ENCODE measurements at regions not wholly inside any gene's neighbourhood (a gene's known extent, or its start where the extent isn't known, plus 50 kb on each side); places are given as distances from the start of the nearest gene placed in this dataset.

DNA sequence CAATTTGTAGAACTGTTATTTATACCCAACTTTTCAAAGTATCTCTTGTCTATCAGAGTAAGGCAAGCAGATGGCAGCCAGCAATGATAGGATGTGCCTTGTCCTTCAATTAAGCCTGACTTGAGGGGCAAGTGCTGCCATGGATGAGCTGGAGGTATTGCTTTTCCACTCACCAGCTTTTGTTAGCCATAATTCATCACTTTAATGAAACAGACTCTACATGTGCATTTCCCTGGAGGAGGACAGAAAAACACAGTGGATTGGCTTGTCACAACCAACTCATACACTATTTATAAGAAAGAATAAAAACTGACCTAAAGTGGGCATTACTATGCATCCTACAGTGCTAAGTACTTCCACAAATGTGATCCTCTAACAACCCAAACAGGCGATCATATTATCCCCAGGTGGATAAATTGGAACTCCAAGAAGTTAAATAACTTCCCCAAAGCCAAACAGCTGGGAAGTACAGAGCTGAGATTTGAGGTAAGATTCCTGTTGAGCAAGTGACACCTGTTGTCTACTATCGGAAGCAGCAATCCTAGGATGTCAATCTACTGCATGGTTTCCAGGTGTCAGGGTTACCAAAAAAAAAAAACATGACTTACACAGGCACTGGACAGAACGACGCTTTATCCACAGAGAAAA, 73.9 kb upstream of the NRSN1 start (continued):
- TF ChIP-seq, protein P1, sequence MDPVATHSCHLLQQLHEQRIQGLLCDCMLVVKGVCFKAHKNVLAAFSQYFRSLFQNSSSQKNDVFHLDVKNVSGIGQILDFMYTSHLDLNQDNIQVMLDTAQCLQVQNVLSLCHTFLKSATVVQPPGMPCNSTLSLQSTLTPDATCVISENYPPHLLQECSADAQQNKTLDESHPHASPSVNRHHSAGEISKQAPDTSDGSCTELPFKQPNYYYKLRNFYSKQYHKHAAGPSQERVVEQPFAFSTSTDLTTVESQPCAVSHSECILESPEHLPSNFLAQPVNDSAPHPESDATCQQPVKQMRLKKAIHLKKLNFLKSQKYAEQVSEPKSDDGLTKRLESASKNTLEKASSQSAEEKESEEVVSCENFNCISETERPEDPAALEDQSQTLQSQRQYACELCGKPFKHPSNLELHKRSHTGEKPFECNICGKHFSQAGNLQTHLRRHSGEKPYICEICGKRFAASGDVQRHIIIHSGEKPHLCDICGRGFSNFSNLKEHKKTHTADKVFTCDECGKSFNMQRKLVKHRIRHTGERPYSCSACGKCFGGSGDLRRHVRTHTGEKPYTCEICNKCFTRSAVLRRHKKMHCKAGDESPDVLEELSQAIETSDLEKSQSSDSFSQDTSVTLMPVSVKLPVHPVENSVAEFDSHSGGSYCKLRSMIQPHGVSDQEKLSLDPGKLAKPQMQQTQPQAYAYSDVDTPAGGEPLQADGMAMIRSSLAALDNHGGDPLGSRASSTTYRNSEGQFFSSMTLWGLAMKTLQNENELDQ (tag by site-specific recombination; IDR thresholded peaks at IDR 0.05; ENCODE audit: low read depth), result no peak
- TF ChIP-seq, protein P2, sequence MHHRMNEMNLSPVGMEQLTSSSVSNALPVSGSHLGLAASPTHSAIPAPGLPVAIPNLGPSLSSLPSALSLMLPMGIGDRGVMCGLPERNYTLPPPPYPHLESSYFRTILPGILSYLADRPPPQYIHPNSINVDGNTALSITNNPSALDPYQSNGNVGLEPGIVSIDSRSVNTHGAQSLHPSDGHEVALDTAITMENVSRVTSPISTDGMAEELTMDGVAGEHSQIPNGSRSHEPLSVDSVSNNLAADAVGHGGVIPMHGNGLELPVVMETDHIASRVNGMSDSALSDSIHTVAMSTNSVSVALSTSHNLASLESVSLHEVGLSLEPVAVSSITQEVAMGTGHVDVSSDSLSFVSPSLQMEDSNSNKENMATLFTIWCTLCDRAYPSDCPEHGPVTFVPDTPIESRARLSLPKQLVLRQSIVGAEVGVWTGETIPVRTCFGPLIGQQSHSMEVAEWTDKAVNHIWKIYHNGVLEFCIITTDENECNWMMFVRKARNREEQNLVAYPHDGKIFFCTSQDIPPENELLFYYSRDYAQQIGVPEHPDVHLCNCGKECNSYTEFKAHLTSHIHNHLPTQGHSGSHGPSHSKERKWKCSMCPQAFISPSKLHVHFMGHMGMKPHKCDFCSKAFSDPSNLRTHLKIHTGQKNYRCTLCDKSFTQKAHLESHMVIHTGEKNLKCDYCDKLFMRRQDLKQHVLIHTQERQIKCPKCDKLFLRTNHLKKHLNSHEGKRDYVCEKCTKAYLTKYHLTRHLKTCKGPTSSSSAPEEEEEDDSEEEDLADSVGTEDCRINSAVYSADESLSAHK (tag by site-specific recombination; IDR thresholded peaks at IDR 0.05), result no peak
- no peak for TF ChIP-seq ZEB2 (tag by site-specific recombination; IDR thresholded peaks at IDR 0.05)
- no peak for TF ChIP-seq ZNF416 (tag by site-specific recombination; IDR thresholded peaks at IDR 0.05)
- no peak for TF ChIP-seq ZNF23 (tag by site-specific recombination; IDR thresholded peaks at IDR 0.05; ENCODE audit: borderline replicate concordance)
- no peak for TF ChIP-seq GLIS2 (tag by site-specific recombination; IDR thresholded peaks at IDR 0.05)
- TF ChIP-seq ZNF664 (tag by site-specific recombination; IDR thresholded peaks at IDR 0.05), result no peak
- no peak for TF ChIP-seq ZNF239 (tag by site-specific recombination; IDR thresholded peaks at IDR 0.05)

DNA sequence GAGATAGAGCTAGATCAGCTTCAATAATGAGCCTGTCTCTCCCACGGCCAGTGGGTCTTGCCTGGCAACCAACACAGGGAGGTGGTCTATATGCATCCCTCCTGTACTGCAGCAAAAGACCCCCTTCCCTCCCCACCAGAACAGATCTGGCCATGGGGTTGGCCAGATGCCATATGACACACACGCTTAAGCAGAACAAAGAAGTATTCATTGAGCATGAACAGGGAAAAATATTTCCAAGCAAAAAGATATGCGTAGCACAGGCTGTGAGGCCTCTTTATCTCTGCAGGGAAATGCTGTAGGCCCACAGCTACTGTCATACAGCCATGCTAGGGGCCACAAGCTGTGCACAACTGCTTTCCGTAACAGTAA, 73.4 kb upstream of the NRSN1 start:
- CTCF ChIA-PET, result no interaction called here
- Histone ChIP-seq H3K36me3 (ENCODE audit: control insufficient read depth in 2 of 2, insufficient read depth in 1 of 2, low read length in 2 of 2) (no peaks in the 10 kb centered on the region), H3K4me3 (ENCODE audit: low read depth, low read length) (no peak overlapping the region), H3K27ac (ENCODE audit: extremely low read depth, low read depth, low read length) (no peak overlapping the region), H3K4me1 (ENCODE audit: control insufficient read depth, insufficient read depth, low read length) (no peaks in the 10 kb centered on the region), H3K9me3 (ENCODE audit: control insufficient read depth, insufficient read depth, low read depth, low read length) (no peaks in the 10 kb centered on the region)
- POLR2A ChIA-PET, result no interaction called here
- TF ChIP-seq ZFHX2 (tag by site-specific recombination; conservative IDR thresholded peaks at IDR 0.05) (no peak), ZNF707 (tag by site-specific recombination; IDR thresholded peaks at IDR 0.05) (no peak), ZSCAN23 (tag by site-specific recombination; IDR thresholded peaks at IDR 0.05) (no peak), MEIS1 (CRISPR knock-in tag; IDR thresholded peaks at IDR 0.05; ENCODE audit: borderline replicate concordance) (no peak), ZFP3 (tag by site-specific recombination; IDR thresholded peaks at IDR 0.05; ENCODE audit: low read depth) (no peak), ZNF426 (tag by site-specific recombination; IDR thresholded peaks at IDR 0.05) (no peak), SCRT1 (tag by site-specific recombination; IDR thresholded peaks at IDR 0.05; ENCODE audit: borderline replicate concordance) (no peak), ZNF423 (tag by site-specific recombination; IDR thresholded peaks at IDR 0.05) (no peak), IKZF3 (tag by site-specific recombination; IDR thresholded peaks at IDR 0.05) (no peak), ZNF654 (tag by site-specific recombination; IDR thresholded peaks at IDR 0.05; ENCODE audit: low read depth) (no peak), ZNF555 (tag by site-specific recombination; conservative IDR thresholded peaks at IDR 0.05) (no peak), ZNF10 (tag by site-specific recombination; IDR thresholded peaks at IDR 0.05) (no peak), ZNF596 (tag by site-specific recombination; IDR thresholded peaks at IDR 0.05) (no peak), EGR2 (tag by site-specific recombination; IDR thresholded peaks at IDR 0.05; ENCODE audit: low read depth) (no peak)
- TF ChIP-seq, protein P3, sequence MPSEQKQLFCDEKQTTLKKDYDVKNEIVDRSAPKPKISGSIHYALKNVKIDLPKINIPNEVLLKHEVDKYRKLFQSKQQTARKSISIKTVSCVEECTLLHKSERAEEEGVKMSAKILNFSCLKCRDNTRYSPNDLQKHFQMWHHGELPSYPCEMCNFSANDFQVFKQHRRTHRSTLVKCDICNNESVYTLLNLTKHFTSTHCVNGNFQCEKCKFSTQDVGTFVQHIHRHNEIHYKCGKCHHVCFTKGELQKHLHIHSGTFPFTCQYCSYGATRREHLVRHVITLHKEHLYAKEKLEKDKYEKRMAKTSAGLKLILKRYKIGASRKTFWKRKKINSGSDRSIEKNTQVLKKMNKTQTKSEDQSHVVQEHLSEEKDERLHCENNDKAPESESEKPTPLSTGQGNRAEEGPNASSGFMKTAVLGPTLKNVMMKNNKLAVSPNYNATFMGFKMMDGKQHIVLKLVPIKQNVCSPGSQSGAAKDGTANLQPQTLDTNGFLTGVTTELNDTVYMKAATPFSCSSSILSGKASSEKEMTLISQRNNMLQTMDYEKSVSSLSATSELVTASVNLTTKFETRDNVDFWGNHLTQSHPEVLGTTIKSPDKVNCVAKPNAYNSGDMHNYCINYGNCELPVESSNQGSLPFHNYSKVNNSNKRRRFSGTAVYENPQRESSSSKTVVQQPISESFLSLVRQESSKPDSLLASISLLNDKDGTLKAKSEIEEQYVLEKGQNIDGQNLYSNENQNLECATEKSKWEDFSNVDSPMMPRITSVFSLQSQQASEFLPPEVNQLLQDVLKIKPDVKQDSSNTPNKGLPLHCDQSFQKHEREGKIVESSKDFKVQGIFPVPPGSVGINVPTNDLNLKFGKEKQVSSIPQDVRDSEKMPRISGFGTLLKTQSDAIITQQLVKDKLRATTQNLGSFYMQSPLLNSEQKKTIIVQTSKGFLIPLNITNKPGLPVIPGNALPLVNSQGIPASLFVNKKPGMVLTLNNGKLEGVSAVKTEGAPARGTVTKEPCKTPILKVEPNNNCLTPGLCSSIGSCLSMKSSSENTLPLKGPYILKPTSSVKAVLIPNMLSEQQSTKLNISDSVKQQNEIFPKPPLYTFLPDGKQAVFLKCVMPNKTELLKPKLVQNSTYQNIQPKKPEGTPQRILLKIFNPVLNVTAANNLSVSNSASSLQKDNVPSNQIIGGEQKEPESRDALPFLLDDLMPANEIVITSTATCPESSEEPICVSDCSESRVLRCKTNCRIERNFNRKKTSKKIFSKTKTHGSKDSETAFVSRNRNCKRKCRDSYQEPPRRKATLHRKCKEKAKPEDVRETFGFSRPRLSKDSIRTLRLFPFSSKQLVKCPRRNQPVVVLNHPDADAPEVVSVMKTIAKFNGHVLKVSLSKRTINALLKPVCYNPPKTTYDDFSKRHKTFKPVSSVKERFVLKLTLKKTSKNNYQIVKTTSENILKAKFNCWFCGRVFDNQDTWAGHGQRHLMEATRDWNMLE (tag by site-specific recombination; conservative IDR thresholded peaks at IDR 0.05; ENCODE audit: low read depth), result no peak
- TF ChIP-seq, protein P4, sequence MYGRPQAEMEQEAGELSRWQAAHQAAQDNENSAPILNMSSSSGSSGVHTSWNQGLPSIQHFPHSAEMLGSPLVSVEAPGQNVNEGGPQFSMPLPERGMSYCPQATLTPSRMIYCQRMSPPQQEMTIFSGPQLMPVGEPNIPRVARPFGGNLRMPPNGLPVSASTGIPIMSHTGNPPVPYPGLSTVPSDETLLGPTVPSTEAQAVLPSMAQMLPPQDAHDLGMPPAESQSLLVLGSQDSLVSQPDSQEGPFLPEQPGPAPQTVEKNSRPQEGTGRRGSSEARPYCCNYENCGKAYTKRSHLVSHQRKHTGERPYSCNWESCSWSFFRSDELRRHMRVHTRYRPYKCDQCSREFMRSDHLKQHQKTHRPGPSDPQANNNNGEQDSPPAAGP (tag by site-specific recombination; IDR thresholded peaks at IDR 0.05), result no peak
- TF ChIP-seq, protein P5, sequence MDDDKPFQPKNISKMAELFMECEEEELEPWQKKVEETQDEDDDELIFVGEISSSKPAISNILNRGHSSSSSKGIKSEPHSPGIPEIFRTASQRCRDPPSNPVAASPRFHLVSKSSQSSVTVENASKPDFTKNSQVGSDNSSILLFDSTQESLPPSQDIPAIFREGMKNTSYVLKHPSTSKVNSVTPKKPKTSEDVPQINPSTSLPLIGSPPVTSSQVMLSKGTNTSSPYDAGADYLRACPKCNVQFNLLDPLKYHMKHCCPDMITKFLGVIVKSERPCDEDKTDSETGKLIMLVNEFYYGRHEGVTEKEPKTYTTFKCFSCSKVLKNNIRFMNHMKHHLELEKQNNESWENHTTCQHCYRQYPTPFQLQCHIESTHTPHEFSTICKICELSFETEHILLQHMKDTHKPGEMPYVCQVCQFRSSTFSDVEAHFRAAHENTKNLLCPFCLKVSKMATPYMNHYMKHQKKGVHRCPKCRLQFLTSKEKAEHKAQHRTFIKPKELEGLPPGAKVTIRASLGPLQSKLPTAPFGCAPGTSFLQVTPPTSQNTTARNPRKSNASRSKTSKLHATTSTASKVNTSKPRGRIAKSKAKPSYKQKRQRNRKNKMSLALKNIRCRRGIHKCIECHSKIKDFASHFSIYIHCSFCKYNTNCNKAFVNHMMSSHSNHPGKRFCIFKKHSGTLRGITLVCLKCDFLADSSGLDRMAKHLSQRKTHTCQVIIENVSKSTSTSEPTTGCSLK (tag by site-specific recombination; IDR thresholded peaks at IDR 0.05), result no peak
